ENCODE measurements at regions not wholly inside any gene's neighbourhood (a gene's known extent, or its start where the extent isn't known, plus 50 kb on each side); places are given as distances from the start of the nearest gene placed in this dataset.

DNA sequence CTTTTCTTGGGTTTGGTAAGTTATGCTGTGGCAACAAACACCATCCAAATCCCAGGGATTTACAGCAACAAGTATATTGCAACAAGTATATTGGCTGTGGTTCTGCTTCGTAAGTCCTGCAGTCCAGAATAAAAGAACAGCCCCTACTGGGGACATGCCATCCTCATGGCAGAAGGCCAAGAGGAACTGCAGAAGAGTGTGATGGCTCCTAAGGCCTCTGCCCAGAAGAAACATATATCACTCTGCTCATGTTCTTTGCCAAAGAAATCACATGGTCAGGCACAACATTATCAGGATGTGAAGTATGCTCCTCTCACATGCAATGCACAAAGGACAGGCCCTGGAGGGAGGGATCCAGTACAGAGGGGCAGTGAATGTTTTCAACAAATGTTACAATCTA, 159.6 kb upstream of the TAS2R1 start:
- TF ChIP-seq CTCF (conservative IDR thresholded peaks at IDR 0.05; ENCODE audit: low read length) (no peak), EZH2phosphoT487 (IDR thresholded peaks at IDR 0.05; ENCODE audit: borderline replicate concordance, low read depth, low read length) (no peak)
